ENCODE measurements at regions not wholly inside any gene's neighbourhood (a gene's known extent, or its start where the extent isn't known, plus 50 kb on each side); places are given as distances from the start of the nearest gene placed in this dataset.

DNA sequence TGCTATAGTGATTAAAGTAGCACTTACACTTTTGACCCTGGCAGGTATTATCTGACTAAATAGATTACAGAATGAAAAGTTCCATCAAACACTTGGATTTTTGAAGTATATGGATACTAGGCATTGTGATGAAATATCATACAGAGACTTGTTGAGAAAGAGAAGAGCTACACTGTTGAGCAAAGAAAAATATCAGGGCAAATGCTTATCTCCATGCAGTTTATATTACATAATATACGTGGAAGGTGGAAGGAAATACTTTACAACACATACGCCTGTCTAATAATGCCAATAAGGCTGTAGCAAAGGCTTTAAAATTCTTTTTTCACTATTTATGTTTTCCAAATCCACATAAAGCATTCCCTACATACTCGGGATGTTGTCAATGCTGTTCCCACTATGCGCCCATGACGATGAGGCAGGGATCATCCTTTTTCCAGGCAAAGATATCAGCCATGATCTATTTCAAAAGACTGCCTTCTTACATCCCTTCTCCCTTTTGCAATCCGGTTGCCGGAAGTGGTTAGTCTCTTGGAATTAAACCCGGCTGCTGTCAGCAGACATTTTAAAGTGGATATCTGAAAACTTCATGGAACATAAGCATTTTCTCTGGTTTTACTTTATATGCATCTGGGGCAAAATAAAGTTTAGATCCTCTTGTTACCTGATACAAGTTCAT is 92.6 kb upstream of the ITGA4 start:
- no peak for DNase-seq
- intact Hi-C loops (cut with DNase I): no loop called here

DNA sequence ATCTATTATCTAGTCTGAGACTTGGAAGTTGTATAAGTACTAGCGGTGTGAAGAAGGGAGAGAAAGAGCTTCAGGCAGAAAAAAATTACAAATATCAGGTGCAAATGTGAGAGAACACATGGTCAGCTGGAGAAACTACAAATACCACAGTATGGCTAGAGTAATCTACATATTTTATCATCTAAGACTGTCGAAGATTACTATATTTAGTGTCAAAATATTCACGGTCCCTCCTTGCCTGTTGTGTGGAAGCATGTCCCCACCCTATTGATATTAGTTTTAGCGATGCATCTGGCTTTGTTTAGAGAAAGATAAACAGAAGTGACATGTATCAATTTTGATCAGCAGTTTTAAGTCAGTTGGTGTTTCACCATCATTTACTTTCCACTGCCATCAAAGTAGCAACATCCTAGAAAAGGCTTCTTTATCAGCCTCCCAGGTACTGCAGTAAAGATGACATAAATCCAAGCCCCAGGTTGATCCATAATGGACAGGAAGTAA is 90.5 kb upstream of the ITGA4 start:
- no peak for DNase-seq
- intact Hi-C loops (cut with DNase I): no loop called here

DNA sequence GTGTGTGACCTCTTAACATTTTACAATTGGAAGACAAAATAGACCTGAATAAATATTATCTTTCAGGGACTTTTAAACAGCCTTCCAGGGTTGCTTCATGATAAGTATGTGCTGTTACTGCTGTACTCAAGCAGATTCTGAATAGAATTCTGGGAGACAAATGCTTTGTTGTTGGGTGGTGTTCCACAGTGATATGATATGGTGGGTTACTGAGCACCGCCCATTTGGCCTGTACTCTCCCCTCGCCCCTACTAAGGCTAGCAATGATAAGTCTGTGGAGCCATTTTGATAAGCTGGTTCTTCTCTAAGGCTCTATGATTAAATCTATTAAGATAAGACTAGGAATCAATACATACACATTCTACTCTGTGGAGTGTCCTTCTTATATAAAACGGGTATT is 89.8 kb upstream of the ITGA4 start:
- no peak for DNase-seq
- intact Hi-C loops (cut with DNase I): no loop called here

DNA sequence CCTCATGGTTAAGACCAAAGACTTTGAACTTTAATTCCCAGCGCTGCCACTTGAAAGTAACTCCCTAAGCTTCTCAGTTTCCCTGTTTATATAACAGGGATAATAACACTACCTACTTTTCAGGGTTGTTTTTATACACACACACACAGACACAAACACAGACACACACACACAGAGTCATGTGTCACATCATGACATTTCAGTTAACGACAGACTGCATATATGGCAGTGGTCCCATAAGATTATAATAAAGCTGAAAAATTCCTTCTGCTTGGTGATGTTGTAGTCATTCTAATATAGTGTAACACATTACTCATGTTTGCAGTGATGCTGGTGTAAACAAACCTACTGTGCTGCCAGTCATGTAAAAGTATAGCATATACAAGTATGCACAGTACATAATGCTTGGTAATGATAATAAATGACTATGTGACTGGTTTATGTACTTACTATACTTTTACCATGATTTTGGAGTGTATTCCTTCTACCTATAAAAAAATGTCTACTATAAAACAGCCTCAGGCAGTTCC is 89.2 kb upstream of the ITGA4 start:
- DNase-seq: no peak
- intact Hi-C loops (cut with DNase I): no loop called here

DNA sequence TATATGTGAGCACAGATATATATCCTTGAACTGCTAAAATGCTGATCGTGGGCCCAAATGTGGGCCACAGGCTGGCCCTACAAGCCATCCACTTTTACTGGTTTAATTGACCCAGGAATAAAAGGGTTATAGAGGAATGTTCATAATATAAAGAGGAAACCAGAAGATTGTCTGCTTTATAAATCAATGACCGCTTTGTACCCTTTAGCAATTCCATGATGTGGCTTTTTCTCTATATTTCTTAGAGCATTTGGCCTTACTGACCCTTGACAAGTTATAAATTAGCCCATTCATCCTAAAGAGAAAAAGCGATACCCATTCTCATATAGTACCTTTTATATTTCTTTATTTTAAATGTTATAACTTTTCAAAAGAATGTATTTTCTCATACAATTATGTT is 87.1 kb upstream of the ITGA4 start:
- intact Hi-C loops (cut with DNase I): no loop called here
- no peak for DNase-seq

DNA sequence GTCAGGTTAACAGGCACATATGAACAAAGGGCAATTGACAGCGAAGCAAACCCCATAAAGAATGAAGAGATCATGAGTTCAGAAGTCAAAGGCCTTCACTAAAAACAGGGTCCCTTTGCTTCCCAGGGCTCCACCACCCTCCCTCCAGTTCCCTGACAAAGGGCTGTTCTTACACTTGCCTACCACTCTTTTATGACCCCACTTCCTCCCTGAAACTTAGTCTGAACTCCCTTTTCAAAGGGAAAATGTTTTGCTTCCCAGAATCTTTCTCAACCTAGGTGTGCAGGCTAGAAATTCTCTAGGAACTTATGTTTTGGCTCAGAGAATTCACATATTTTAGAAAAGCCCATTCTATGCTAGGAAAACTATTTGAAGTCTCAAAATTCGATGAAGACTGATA is 86.0 kb upstream of the ITGA4 start:
- intact Hi-C loops (cut with DNase I): no loop called here
- no peak for DNase-seq

DNA sequence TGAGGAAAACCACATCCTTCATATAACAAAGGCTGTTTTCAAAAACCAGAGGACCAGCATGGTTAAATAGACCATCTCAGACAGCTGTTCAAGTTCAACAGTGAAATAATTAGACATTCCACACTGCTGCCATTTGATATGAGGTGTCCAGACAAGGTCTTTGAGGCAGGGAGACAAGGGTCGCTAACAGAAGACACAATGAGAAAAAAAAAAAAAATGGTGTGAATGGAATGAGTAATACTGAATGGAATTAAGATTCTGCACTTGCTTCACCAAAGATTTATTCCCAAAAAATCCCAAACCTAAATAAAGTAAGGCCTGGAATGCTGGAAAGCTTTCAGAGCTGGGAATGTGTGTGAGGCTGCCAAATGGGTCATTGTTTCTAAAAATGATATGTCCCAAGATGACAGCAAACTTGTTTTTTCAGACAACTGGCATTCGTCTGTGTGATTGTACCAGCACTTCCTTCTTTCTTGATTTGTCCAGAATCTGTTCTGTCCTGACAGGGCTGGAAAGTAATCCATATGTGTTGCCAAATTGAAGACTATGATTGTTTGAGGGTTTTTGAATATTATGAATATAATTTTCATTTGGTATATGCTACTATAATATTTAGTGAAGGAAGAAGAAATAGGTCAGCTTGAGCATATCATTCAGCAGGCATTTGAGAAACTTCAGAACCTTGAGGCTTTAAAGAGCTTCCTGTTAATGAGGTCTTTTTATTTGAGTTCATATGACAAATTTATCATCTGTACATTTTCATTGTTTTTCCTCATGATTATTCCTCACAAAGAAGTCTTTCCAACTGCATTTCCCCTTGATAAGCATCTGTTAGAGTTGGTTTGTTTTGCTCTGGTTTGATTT is 85.2 kb upstream of the ITGA4 start:
- intact Hi-C loops (cut with DNase I): no loop called here
- no peak for DNase-seq

DNA sequence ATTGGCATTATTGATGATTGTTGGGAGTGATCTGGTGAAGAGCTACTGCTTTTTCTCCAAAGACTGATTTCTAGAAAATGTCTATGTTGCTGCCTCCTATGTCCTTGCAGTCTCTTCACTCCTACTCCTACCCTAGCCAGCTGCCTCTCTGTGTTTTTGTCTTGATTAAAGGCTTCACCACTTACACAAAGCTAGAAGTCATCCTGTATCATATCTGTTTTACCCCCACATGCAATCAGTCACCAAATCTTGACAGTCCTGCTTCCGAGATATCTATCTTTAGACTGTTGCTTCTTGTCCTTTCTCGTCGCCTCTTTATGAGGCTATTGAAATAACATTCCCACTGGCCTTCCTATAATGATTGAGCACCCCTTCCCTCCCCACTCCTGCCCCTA is 84.5 kb upstream of the ITGA4 start:
- intact Hi-C loops (cut with DNase I): no loop called here
- no peak for DNase-seq

DNA sequence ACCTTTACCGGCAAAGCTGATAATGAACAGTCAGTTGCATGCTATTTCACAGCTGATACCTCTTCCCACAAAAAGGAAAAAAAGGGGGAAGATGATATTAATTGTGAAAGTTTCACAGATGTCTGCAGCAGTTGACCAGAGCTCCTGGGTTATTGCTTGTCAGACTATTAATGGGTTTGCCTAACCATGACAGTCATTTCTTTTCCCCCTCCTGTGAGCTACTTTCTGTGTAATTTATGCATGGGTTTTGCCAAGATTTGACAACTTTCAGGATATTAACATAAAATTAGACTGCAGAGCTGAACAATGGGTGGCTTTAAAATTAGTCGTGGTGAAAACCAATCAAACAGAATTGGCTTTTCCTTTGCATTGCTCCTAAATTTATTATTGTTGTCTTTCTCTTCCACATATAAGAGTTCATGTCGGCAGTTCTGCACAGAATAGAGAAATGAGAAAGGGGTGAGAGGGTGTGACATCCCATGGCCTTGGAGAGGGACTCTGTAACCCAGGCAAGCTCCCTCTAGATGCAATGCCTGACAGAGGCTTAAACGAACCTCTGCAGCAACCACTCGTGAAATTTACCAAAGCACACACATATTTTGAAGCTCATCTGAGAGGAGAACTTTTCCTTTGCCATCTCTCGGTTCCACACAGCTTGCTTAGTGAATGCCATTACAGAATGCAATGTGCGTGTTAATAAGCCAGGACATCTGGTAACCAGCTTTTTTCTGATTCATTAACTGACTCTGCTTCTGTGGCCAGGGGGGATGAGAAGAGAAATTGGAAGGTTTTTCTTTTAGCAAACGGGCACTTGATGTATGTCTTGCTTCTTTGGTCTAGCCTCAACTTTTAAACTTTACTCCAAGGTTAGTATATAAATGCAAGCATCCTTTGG is 82.2 kb upstream of the ITGA4 start:
- no peak for DNase-seq
- intact Hi-C loops (cut with DNase I): no loop called here

DNA sequence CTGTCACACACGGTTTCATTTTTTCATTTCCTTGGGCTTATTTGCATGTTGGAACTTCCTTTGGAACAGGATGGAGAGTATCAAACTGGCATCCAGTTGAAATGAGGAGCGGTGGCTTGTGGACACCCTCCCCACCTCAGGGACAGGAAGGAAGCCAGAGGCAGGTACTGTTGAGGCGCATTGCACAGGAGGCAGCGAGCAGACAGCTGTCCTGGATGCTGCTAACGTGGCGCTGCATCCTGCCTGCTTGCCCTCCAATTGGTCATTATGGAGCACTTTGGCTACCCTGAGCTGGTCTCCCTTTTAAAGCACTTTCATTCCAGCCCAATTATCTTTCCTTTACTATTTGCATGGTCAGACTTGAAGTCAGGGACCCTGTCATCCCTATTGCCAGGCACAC is 80.7 kb upstream of the ITGA4 start:
- intact Hi-C loops (cut with DNase I): no loop called here
- DNase-seq: no peak

DNA sequence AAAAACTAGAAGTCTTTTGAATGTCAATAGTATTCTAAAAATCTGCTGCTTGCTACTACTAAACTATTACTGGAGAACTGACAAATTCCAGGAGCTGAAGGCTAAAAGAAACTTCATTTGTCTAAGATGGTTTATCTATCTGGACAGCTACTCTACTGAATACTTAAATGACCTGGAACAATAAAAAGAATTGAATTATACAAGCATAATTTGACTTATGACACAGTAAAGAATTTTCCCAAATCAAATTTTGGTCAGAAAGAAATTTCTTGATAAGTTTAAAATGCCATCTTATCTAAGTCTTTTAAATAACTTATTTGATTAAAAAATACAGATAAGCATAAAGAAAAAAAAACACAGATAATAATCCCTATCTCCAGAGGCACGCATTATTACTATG is 80.2 kb upstream of the ITGA4 start:
- intact Hi-C loops (cut with DNase I): no loop called here
- DNase-seq: no peak

DNA sequence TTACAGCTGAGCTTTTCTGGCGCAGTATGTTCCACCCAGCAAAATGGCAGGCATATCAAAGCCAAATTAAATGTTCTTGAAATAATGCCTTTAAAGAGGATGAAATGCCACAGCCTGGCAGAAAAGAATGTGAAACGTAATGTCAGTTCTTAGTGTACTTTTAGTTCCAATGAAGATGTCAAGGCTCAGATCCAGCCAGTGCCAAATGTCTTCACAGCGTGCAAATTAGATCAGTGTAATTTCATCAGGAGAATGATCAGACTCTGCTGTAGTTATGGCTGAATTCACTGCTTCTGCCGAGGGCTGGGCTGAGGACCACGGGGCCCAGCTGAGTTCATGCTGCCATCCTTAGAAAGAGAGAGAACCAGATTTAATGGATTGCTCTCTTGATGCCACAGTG is 78.7 kb upstream of the ITGA4 start:
- intact Hi-C loops (cut with DNase I): no loop called here
- DNase-seq: no peak

DNA sequence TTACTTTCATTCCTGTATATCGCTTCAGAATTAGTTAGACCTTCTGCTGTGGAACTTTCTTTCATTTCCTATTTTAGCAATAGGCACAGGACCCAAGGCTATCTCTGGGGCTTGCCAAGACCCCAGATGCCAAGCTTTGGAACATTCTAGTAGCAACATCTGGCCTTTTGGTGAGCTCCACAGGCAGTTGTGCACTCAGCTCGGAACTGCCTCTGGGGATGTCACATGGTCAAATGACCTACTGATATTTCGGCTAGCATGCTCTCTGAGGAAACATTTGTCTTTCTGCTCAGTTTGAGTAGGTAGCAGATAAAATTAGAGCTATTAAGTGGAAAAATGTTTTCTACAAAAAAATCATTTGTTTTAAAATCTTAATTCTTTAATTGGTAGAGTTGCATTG is 76.6 kb upstream of the ITGA4 start:
- intact Hi-C loops (cut with DNase I): no loop called here

DNA sequence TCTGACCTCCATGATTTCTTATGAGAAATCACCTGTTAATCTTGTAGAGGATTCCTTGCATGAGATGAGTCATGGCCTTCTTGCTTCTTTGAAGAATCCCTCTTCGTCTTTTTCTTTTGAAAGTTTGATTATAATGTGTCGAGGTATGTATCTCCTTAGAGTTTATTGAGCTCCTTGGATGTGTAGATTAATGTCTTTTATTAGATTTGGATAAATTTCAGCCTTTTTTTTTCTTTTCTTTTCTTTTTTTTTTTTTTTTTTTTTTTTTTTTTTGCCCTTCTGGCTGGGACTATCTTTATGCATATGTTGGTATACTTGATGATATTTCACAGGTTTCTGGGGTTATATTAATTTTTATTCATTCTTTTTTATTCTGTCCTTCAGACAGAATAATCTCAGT is 72.3 kb upstream of the ITGA4 start:
- intact Hi-C loops (cut with DNase I): no loop called here
- DNase-seq: no peak

More for the DNA sequence above, 76.6 kb upstream of the ITGA4 start:
- no peak for DNase-seq

DNA sequence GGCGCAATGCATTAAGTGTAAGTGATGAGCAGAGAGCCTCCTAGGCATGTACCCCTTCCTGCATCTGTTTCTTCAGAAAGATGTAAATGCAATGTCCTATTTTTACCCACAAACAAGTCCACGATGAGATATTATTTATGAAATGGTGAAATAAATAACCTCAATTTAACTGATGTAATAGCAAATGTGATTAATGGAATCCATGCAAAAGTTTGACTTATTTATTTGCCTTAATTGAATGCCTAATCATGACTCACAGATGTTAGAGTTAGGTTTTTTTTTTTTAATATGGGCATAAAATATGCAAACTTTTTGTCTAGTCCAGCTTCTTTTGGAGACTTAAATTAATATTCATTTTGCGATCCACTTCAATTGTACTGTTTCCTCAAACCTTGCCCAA is 67.7 kb upstream of the ITGA4 start:
- intact Hi-C loops (cut with DNase I): no loop called here
- DNase-seq: no peak

DNA sequence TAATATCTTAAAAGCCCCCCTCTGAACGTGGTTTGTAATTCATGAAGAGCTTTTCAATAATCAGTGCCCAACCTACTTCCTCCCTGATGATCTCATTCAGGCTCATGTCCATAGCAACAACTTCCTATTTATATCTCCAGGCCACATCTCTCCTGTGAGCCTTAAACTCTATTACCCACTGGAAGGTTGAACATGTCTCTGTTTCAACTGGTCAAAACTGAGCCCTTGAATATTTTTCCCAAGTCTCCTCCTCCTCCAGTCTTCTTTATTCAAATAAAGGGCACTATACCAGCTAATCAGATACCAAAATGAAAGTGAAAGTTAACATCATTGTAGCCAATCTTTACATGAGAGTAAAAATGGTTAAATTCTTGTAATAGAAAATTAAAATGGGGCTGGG is 63.7 kb upstream of the ITGA4 start:
- no peak for DNase-seq
- intact Hi-C loops (cut with DNase I): no loop called here

DNA sequence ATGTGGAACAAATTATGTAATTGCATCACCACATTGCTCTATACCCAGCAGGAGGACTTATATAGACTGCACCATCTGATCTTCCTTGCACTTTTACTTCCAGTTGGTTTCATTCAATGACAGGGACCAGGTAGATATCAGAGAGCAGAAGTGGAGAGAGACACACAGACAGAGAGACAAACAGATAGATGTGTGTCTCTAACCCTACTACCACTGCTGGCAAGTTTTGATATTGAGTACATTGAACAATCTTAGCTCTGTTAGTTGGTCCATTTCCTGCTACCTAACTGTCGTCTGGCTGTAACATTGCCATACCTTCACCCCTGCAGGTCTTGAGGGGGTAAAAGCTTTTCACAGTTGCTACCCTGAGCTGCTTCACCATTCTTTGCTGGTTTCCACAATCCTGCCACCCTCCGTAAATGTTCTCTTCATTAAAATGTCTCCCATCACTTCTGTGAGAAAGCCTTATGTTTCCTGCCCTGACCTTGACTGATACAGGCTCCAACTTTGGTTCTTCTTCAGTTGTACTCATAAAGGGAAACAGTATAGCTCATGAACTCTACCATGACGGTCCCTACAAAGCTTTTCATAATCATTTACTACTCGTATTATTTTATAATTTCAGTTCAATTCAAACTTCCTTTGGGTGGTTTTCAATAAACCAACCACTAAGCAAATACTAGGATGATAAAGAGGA is 62.3 kb upstream of the ITGA4 start:
- intact Hi-C loops (cut with DNase I): no loop called here
- no peak for DNase-seq

DNA sequence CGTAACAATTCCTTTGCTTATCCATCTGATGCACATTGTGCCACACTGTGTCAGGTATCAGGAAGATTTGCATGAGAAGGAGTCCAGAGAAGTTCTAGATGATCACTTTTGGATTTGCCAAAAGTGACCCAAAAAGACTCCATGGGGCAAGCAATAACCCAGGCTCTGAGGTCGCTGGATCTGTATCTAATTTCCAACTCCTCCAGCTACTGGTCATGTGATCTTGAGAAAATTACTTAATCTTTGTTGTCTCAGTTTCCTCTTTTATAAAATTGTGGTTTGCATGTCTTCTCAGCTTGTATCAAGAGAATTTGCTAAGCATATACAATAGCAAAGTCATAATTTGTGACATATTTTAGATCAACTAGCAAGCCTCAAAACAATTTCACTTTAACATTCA is 61.3 kb upstream of the ITGA4 start:
- DNase-seq: no peak
- intact Hi-C loops (cut with DNase I): no loop called here
